HG03457 (cell line): ENCODE measurements at regions not wholly inside any gene's neighbourhood (a gene's known extent, or its start where the extent isn't known, plus 50 kb on each side); places are given as distances from the start of the nearest gene placed in this dataset.

Source experiments
- ATAC-seq: cut with Tn5 transposase; IDR thresholded peaks from one replicate; pipeline ENCODE4 v1.9.1; 2021; ENCODE audit warnings: moderate number of reproducible peaks; ENCODE audit not compliant: unreplicated experiment

DNA sequence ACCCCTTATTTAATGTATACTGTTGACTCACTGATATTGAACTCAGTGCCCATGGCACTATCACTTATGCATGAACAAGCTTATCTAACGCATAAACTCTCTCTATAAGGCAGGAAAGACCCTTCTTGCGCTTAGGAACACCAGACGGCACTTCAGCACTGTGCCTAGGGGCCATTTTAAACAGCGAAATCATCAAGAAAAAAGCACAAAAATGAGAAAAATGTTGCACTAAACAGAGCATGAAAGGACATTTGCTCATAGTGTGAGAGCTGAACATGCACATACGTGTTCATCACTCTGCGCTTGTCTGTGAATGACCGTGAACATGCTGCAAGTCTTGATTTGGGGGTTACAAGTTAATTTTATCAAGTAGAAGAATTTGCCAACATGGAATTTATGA lies 109.6 kb downstream of the WDR11 start:
- ATAC-seq = no peak

DNA sequence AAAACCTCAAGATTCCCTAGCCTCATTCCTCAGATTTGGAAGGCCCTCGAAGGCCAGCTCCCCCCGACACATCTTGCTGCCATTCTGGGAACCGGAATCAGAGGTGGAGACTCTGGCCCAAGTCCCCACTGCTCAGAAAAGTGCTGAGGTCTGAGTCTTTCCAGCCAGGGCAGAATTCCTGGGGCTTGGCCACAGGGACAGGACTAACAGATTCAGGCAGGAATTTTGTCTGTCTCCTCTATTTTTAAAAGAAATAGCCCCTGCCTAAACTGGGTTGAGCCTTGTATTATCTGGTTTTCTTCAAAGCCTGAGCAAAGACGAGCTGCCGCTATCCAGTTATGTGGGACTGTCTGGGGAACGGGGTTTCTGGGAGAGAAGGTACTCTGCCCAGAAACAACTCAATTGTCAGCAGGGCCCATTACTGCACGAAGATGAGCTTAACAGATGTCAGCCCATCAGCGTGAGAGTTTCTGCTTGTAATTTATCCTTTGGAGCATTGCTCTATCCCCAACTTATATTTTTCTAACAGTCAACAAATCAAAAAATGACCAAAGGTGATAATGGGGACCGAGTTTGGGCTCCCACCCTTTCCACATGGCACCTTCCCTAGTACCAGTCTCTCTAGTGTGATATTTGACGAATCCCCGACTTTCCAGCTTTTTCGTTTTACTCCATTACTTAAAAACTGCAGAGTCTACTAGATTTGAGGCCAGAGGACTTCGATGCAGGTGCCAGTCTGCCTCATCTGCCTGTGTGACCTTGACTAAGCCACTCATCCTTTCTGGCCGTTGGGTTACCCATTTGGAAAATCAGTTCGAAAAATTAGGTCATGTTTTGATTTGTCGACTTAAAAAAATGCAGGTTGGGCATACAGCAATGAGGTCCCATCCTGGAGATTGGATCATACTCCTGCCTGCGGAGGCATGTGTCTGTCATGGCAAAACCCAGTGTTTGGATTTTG lies 110.9 kb downstream of the WDR11 start:
- ATAC-seq = no peak

DNA sequence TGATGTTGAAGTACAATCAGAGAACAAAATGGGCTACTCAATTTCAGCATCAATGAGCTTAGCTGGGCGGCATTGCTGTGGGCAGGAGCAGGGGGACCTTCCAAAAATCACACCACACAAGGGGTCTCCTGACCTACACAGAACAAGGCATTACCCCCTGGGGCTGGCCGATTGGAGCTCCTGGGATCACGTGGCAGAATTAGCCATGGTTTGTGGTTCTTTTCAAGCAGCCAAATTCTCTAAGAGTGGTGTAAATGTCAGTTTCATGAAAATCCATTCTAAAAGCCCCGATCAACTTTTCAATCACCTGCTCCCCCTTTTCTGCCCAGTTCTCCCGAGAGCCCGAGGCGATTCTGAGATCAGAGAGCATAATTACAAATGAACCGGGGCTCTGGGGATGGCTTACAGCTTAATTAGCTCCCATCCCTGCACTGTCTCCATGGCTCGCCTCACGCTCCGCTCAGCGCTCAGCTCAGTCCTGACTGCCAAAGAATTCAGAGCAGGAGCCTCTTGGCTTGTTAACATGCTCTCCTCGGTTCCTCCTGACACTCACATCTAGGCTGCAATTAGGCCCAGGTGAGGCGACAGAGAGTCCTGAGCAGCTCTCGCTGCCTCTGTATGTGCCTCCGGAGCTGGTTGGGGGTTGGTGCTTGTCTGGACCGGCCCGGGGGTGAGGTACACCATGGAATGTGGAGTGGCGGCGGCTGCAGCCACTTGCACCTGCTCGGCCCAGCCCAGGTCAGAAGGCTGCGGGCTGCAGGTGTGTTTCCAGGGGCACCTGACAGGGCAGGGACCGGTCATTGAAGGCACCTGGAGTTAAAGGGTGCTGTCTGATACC lies 111.8 kb downstream of the WDR11 start:
- no peak for ATAC-seq

DNA sequence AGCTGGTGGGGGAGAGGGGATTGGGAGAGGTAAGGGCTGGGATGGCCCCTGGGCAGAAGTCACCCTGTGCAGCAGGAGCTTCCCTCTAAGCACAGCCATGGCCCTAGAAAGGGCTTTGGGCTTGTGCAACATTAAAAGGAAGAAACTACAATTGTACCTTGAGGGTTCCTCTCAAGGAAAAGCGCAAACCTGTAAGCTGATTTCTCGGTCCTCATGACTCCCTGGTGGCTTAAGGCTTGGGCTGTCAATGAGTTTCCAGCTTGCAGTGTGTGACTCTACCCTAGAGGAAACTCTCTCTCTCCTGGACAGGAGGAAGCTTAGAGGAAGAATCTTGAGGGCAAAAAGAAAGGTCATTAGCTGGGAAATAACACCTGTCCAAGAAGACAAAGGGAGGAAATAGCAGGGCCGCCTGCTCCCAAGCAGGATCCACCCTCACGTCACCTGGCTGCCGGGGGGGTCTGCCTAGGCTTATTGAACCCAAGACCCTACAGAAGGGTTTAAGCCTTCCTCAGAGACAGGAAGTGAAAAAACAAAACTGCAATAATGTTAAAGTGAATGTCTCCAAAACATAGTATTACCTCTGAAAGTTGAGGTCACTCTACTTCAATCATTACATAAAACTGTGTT lies 112.5 kb downstream of the WDR11 start:
- ATAC-seq = no peak

DNA sequence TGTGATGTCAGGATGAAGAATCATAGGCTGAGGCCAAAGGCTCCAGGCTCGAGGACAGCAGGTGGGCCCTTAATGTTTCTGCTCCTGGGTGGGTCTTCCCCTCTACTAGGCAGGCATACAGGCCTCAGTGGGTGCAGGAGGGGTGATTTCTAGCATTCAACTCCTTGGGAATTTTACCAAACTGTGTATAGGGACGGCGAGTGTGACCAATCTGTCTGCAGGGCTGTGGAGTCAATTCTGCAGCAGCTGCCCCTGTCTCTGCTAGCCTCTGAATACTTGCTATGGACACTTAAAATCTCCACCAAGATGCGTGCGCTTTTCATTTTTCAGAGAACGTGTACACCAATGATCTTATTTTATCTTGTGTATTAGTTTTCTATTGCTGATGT lies 115.5 kb downstream of the WDR11 start:
- no peak for ATAC-seq

DNA sequence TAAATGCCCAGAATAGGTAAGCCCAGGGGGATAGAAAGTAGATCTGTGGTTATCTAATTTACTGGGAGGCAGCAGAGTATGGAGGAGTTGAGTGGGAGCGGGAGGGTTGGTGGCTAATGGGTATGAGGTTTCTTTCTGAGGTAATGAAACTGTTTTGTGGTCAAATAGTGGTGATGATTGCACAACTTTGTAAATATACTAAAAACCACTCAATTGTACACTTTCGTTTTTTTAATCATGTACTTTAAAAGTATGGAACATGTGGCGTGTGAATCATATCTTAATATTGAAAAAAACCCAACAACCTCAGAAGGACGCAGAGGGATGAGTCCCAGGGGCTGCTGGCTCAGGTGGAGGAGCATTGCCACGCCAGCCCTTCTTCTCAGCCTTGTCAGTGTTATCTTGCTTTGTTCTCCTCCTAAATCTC lies 118.1 kb downstream of the WDR11 start:
- peak; percentile 89 for ATAC-seq

- ATAC-seq = no peak
These were observed 119.7 kb downstream of the WDR11 start for GRCh38 chr10:120970595-120971529.

DNA sequence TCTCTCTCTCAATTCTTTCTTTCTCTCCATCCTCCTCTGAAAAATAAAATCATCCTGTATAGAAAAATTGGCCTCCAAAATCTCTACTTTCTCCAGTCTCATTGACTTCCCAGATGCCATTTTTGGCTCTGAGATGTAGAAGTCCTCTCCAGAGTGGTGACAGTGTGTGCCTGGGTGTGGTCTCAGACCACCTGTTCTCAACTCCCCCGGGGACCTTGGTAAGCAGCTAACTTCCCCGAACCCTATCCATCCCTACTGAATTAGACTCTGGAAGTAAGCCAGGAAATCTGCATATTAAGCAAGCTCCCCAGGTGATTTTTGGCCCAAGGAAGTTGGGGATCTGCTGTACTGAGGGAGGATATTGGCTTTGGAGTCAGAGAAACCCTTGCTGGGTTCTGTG lies 120.5 kb downstream of the WDR11 start:
- no peak for ATAC-seq

GRCh38 chr10:120972259-120972658 lies 121.1 kb downstream of the WDR11 start:
- ATAC-seq = no peak

DNA sequence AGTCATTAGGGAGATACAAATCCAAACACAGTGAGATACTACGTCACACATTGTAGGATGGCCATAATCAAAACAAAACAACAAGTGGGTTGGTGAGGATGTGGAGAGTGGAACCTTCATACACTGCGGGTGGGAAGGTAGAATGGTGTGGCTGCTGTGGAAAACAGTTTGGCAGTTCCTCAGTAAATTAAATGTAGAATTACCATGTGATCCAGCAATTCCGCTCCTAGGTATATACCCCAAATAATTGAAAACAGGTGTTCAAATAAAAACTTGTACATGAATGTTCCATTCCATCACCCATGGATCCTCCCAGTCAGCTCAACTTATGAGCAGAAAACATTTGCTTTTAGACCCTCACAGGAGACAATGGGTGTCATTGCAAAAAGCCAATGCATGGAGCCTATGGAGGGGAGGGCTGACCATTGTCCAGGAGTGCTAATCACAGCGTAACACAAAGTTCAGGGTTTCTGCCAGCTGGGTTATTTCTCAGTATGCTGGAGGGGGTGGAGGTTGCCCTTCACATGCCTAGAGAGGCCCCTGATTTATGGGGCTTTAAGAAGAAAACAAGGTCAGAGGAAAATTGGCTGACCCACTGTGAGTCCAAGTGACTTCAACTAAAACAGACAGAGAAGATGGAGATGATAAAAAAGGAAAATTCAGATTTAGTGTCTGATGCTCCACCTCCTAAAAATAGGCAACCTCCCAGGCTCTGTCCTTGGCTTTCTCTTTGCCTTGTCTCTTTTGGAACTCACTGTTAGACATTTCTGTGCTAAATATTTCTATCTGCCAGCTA lies 124.1 kb downstream of the WDR11 start:
- ATAC-seq = no peak

DNA sequence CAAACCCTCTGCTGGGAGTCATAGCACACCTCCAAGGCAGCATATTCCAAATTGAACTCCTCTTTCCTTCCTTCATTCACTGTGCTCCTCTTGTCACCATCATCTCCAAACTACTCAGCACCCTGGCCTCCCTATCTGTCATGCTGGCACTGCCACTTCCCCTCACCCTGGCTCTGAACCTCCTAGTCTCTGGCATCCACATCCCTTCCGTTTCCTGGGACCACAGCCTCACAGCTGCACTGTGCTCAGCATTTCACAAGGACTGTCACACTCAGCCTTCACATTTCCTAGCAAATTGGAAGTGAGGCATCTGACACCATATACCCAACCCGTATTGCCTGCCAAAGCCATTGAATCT lies 124.7 kb downstream of the WDR11 start:
- ATAC-seq = no peak

GRCh38 chr10:120977897-120978296 lies 126.7 kb downstream of the WDR11 start:
- ATAC-seq = no peak

DNA sequence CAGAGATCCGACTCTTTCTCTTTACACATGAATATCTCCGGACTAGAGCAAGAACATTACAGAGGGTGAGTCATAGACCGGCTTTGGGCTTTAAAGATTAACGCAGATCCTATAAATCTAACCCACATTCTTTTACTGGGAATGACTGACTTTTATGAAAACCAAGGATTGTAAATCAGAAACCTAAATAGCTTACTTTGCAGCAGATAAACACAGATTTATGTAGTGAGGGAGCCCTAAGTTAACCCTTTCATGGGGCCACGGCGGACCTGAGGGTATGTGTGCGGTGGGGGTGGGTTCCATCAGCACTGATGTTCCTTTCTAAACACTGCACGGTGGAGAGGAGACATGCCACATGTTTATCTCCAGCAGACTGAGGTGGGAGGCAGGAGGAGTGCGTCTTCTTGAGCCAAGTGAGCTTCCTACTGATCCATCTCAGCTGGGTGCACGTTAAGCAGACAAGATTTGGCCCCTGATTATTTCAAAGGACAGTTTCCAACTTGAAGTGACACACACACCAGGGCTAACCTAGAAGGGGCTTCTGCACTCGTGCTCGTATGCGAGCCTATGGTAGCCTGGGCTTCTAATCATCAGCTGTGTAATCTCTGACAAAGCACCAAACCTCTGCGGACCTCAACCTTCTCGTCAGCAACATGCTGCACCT lies 127.6 kb downstream of the WDR11 start:
- no peak for ATAC-seq

DNA sequence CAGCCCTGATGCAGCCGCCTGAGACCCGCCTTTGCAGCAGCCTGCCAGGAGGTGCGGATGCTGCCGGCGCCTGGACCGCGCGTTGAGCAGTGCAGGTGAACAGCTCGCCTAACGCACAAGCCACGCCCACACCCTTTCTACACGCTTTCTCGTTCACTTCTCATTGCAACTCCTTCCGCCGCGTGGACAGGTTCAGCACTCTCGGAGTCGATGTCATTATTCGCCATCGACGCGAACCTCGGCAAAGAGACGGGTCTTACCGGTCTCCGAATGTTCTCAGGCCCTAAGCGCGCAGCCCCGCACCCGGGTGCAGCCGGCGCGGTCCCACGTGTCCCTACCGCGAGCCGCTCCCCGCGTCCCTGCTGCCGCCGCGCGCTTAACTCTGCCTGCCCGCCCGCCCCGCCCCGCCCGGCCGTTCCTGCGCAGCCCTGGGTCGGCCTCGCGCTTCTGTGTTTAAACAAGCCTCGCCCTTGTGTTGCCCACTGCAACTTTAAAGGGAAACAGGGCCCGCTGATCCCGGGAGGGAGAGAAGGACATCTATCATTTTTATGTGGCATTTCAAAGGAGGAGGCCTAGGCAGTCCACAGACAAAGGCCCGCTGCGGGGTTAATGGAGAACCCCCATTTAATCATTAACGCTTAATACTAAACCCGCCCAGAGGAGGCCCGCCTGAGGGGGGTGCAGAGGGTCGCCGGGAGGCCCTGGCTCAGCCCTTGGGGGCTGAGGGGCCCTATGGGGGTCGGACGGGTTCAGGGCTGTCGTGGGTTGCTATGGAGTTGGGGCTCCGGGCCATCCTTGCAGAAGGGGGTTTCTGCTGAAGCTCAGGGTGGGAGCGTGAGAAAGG lies 128.5 kb downstream of the WDR11 start:
- ATAC-seq = no peak

DNA sequence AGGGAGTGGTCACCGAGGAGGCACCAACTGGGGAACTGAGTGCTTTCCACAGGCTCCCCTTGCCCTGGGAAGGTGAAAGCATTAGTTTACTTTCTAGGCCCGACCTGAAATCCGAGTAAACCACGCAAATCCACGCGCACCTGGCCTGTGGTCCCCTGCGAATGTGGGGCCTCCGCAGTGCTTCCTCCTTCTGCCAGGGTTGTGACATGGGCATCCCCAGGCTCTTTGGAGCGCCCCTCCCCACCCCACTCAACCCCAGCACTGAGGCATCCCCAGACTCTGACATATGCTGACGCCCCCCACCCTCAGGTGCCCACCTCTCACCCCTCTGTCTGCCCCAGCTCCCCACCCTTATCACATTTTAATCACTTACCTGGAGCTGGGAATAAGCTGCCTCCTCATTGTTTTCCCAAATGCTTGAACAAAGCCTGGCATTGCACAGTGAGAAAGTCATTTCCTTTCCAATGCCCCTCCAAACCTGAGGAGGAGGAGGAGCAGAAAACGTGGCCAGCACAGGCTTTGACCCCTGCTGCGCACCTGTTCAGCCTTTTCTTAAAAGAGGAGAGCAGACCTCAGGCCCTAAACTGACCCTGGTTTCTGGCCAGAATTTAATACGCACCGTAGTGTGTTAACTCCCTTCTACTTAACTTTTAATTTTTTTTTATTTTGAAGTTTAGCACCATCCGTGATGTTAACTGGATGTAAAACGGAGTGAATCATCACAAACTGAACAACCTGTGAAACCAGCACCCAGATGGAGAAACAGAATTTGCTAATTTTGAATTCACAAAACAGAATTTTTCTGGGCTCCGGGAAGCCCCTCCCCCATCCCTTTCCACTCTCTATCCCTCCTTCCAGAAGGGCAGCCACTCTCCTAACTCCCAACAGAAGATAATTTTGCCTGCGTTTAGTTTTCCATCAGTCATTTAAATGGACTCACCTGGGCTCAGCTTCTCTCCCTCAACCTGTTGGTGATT lies 129.4 kb downstream of the WDR11 start:
- ATAC-seq = no peak

GRCh38 chr10:120981601-120982391 lies 130.6 kb downstream of the WDR11 start:
- no peak for ATAC-seq
